B cell (primary cell): ENCODE measurements at regions not wholly inside any gene's neighbourhood (a gene's known extent, or its start where the extent isn't known, plus 50 kb on each side); places are given as distances from the start of the nearest gene placed in this dataset.

ENCODE experiments used
- EZH2 ChIP-seq: IDR thresholded peaks from 2 replicates; pipeline ENCODE4 v1.6.1; 2012; ENCODE audit warnings: borderline replicate concordance, low read depth, mild to moderate bottlenecking, moderate library complexity, low read length; ENCODE audit not compliant: insufficient read depth, poor library complexity, severe bottlenecking
- TF ChIP-seq, protein P1 (sequence below): fragments of 200-600 bp; IDR thresholded peaks from one replicate; pipeline ENCODE4 v1.8.0; 2022; ENCODE audit warnings: antibody characterized with exemption, mild to moderate bottlenecking

DNA sequence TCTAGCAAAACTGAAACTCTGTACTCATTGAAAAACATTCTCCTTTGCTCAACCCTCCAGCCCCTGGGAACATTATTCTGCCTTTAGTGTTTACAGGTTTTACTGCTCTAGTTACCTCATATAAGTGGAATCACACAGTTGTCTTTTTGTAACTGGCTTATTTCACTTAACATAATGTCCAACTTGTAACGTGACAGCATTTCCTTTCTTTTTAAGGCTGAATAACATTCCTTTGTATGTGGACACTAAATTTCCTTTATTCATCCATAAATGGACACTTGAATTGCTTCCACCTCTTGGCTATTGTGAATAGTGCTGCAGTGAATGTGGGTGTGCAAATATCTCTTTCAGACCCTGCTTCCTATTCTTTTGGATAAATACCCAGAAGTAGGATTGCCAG lies 144.9 kb downstream of the ACTR3 start:
- TF ChIP-seq, protein P1, sequence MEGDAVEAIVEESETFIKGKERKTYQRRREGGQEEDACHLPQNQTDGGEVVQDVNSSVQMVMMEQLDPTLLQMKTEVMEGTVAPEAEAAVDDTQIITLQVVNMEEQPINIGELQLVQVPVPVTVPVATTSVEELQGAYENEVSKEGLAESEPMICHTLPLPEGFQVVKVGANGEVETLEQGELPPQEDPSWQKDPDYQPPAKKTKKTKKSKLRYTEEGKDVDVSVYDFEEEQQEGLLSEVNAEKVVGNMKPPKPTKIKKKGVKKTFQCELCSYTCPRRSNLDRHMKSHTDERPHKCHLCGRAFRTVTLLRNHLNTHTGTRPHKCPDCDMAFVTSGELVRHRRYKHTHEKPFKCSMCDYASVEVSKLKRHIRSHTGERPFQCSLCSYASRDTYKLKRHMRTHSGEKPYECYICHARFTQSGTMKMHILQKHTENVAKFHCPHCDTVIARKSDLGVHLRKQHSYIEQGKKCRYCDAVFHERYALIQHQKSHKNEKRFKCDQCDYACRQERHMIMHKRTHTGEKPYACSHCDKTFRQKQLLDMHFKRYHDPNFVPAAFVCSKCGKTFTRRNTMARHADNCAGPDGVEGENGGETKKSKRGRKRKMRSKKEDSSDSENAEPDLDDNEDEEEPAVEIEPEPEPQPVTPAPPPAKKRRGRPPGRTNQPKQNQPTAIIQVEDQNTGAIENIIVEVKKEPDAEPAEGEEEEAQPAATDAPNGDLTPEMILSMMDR: no peak
- TF ChIP-seq EZH2: no peak
